WTC11 (cell line): ENCODE measurements at regions not wholly inside any gene's neighbourhood (a gene's known extent, or its start where the extent isn't known, plus 50 kb on each side); places are given as distances from the start of the nearest gene placed in this dataset.
"Not testable (repeated sequence)": the region's sequence is repeated elsewhere in the genome, so short reads cannot be mapped to it uniquely, and the experiment has no call there.

Experiments
- ATAC-seq: fragments of 200-7000 bp; cut with Tn5 transposase; 2 replicates; pipeline ENCODE4 v1.10.0; 2021; ENCODE audit warnings: mild to moderate bottlenecking, moderate library complexity
- CTCF ChIA-PET: fragments of 300-600 bp; sonication (Branson Sonifier 250); formaldehyde crosslinking; loops from one replicate; lab custom pipeline; 2021; ENCODE audit warnings: antibody characterized with exemption; lab: Charles Lee
- POLR2A ChIA-PET: fragments of 350-600 bp; sonication (Branson Sonifier 250); formaldehyde crosslinking; loops from one replicate; lab custom pipeline; 2021; ENCODE audit warnings: antibody characterized with exemption; lab: Charles Lee
- DNase-seq: peaks from one replicate; pipeline ENCODE4 v3.0.0; 2021; ENCODE audit warnings: low spot score
- H3K27ac Mint-ChIP-seq: 2 replicates; pipeline ENCODE4 v1.8.0; 2021; ENCODE audit warnings: mixed read lengths
- H3K27me3 Mint-ChIP-seq: 2 replicates; pipeline ENCODE4 v1.8.0; 2021; ENCODE audit warnings: low read depth, mild to moderate bottlenecking, moderate library complexity, mixed read lengths
- H3K36me3 Mint-ChIP-seq: 2 replicates; pipeline ENCODE4 v1.8.0; 2021; ENCODE audit warnings: mixed read lengths
- H3K4me1 Mint-ChIP-seq: 2 replicates; pipeline ENCODE4 v1.8.0; 2022; ENCODE audit warnings: mixed read lengths
- H3K4me3 Mint-ChIP-seq: 2 replicates; pipeline ENCODE4 v1.8.0; 2021; ENCODE audit warnings: mild to moderate bottlenecking, moderate library complexity, mixed read lengths
- H3K9me3 Mint-ChIP-seq: 2 replicates; pipeline ENCODE4 v1.8.0; 2021; ENCODE audit warnings: mixed read lengths
- CBFB ChIP-seq: sonication (generic); formaldehyde crosslinking; IDR thresholded peaks from 2 replicates; pipeline ENCODE4 v1.8.1; 2022; ENCODE audit warnings: mild to moderate bottlenecking, low read depth, missing genetic modification reagents
- CDX4 ChIP-seq: fragments of 250-450 bp; sonication (Bioruptor Pico); IDR thresholded peaks from 2 replicates; pipeline ENCODE4 v1.9.0; 2021; ENCODE audit warnings: moderate library complexity, mild to moderate bottlenecking, inconsistent platforms, borderline replicate concordance
- CREB1 ChIP-seq: sonication (generic); formaldehyde crosslinking; IDR thresholded peaks from 2 replicates; pipeline ENCODE4 v1.8.0; 2023; ENCODE audit warnings: mild to moderate bottlenecking, missing genetic modification reagents
- HMGA2 ChIP-seq: fragments of 250-450 bp; sonication (Bioruptor Pico); IDR thresholded peaks from 2 replicates; pipeline ENCODE4 v1.4.0; 2021; ENCODE audit warnings: mild to moderate bottlenecking, moderate library complexity
- IRF2 ChIP-seq: sonication (generic); formaldehyde crosslinking; IDR thresholded peaks from 2 replicates; pipeline ENCODE4 v1.8.0; 2022; ENCODE audit warnings: low read depth, missing genetic modification reagents, borderline replicate concordance
- MYBL2 ChIP-seq: sonication (generic); formaldehyde crosslinking; IDR thresholded peaks from 2 replicates; pipeline ENCODE4 v1.8.1; 2023; ENCODE audit warnings: mild to moderate bottlenecking, moderate library complexity, missing genetic modification reagents
- NFATC4 ChIP-seq: fragments of 250-450 bp; sonication (Bioruptor Pico); IDR thresholded peaks from 2 replicates; pipeline ENCODE4 v1.9.0; 2021; ENCODE audit warnings: mild to moderate bottlenecking
- PRDM15 ChIP-seq: sonication (generic); formaldehyde crosslinking; IDR thresholded peaks from 2 replicates; pipeline ENCODE4 v1.8.0; 2022; ENCODE audit warnings: missing genetic modification reagents
- ZNF532 ChIP-seq: fragments of 250-450 bp; sonication (Bioruptor Pico); IDR thresholded peaks from 2 replicates; pipeline ENCODE4 v1.9.0; 2021; ENCODE audit warnings: mild to moderate bottlenecking, borderline replicate concordance
- ZNF671 ChIP-seq: fragments of 250-450 bp; sonication (Bioruptor Pico); IDR thresholded peaks from 2 replicates; pipeline ENCODE4 v1.8.0; 2021; ENCODE audit warnings: mild to moderate bottlenecking
- TF ChIP-seq, protein P1 (sequence below): sonication (generic); formaldehyde crosslinking; IDR thresholded peaks from 2 replicates; pipeline ENCODE4 v1.8.1; 2022; ENCODE audit warnings: low read depth, mild to moderate bottlenecking, moderate library complexity, missing genetic modification reagents, borderline replicate concordance
- TF ChIP-seq, protein P2 (sequence below): sonication (generic); formaldehyde crosslinking; IDR thresholded peaks from 2 replicates; pipeline ENCODE4 v1.8.0; 2023; ENCODE audit warnings: mild to moderate bottlenecking, missing genetic modification reagents

GRCh38 chr5:129271308-129271707 is 176.8 kb downstream of the ISOC1 start:
- ChIA-PET CTCF (interaction anchor here (0.7 kb wide), 1 partner anchor 170 kb away, joined by 3 read pairs; no protein-coding TSS in a partner anchor), POLR2A (interaction anchor here (0.7 kb wide), 2 partner anchors 373 to 1411 kb away, joined by 3 to 4 read pairs; no protein-coding TSS in a partner anchor)
- Mint-ChIP-seq H3K27ac (no peak overlapping the region), H3K9me3 (no peaks in the 10 kb centered on the region), H3K36me3 (no peaks in the 10 kb centered on the region), H3K4me3 (no peak overlapping the region), H3K4me1 (no peaks in the 10 kb centered on the region), H3K27me3 (no peaks in the 10 kb centered on the region; the same call in 1 of the 2 replicates)
- DNase-seq (peak; percentile 48), ATAC-seq (peak; percentile 98)
- TF ChIP-seq, protein P1, sequence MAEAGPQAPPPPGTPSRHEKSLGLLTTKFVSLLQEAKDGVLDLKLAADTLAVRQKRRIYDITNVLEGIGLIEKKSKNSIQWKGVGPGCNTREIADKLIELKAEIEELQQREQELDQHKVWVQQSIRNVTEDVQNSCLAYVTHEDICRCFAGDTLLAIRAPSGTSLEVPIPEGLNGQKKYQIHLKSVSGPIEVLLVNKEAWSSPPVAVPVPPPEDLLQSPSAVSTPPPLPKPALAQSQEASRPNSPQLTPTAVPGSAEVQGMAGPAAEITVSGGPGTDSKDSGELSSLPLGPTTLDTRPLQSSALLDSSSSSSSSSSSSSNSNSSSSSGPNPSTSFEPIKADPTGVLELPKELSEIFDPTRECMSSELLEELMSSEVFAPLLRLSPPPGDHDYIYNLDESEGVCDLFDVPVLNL (CRISPR knock-in tag) = no peak
- TF ChIP-seq, protein P2, sequence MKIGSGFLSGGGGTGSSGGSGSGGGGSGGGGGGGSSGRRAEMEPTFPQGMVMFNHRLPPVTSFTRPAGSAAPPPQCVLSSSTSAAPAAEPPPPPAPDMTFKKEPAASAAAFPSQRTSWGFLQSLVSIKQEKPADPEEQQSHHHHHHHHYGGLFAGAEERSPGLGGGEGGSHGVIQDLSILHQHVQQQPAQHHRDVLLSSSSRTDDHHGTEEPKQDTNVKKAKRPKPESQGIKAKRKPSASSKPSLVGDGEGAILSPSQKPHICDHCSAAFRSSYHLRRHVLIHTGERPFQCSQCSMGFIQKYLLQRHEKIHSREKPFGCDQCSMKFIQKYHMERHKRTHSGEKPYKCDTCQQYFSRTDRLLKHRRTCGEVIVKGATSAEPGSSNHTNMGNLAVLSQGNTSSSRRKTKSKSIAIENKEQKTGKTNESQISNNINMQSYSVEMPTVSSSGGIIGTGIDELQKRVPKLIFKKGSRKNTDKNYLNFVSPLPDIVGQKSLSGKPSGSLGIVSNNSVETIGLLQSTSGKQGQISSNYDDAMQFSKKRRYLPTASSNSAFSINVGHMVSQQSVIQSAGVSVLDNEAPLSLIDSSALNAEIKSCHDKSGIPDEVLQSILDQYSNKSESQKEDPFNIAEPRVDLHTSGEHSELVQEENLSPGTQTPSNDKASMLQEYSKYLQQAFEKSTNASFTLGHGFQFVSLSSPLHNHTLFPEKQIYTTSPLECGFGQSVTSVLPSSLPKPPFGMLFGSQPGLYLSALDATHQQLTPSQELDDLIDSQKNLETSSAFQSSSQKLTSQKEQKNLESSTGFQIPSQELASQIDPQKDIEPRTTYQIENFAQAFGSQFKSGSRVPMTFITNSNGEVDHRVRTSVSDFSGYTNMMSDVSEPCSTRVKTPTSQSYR = no peak
- TF ChIP-seq ZNF671 (no peak), CDX4 (CRISPR knock-in tag) (no peak), MYBL2 (CRISPR knock-in tag) (no peak), CREB1 (CRISPR knock-in tag) (no peak), IRF2 (CRISPR knock-in tag) (no peak), HMGA2 (CRISPR knock-in tag) (no peak), CBFB (no peak), ZNF532 (no peak), NFATC4 (CRISPR knock-in tag) (no peak)

- Mint-ChIP-seq H3K27me3 (no peaks in the 10 kb centered on the region; the same call in 1 of the 2 replicates), H3K36me3 (no peaks in the 10 kb centered on the region), H3K4me3 (no peak overlapping the region), H3K4me1 (no peaks in the 10 kb centered on the region), H3K9me3 (peaks cover 9% of the 10 kb centered on the region), H3K27ac (no peak overlapping the region)
- TF ChIP-seq HMGA2 (CRISPR knock-in tag) (peak; percentile 99; the same call in 1 of the 2 replicates), PRDM15 (CRISPR knock-in tag) (no peak)
- DNase-seq (no peak), ATAC-seq (no peak)
- CTCF ChIA-PET = no interaction called here
- POLR2A ChIA-PET = no interaction called here
These were observed 176.1 kb upstream of the ADAMTS19 start for GRCh38 chr5:129284010-129284409.

DNA sequence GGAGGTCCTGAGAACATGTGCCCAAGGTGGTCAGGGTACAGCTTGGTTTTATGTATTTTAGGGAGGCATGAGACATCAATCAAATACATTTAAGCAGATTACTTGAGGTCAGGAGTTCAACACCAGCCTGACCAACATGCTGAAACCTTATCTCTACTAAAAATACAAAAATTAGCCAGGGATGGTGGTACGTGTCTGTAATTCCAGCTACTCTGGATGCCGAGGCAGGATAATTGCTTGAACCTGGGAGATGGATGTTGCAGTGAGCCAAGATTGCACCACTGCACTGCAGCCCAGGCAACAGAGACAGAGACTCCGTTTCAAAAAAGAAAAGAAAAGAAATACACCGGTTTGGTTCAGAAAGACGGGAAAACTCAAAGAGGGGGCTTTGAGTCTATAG is 165.9 kb upstream of the ADAMTS19 start:
- H3K4me3 Mint-ChIP-seq, H3K4me1 Mint-ChIP-seq, POLR2A ChIA-PET, ATAC-seq, CTCF ChIA-PET, H3K27ac Mint-ChIP-seq, H3K36me3 Mint-ChIP-seq, H3K27me3 Mint-ChIP-seq, DNase-seq: not testable (repeated sequence)
- peaks cover 19% of the 10 kb centered on the region for H3K9me3 Mint-ChIP-seq
